ENCODE measurements at regions not wholly inside any gene's neighbourhood (a gene's known extent, or its start where the extent isn't known, plus 50 kb on each side); places are given as distances from the start of the nearest gene placed in this dataset.

GRCh38 chr22:48507171-48507570 lies 1320.5 kb downstream of the BRD1 start:
- Histone ChIP-seq H3K27ac (no peak overlapping the region), H3K9me3 (no peaks in the 10 kb centered on the region), H3K4me3 (no peak overlapping the region), H3K27me3 (peaks cover 0 to 33% (median 7%) of the 10 kb centered on the region in 9 donors), H3K4me1 (no peaks in the 10 kb centered on the region), H3K36me3 (no peaks in the 10 kb centered on the region)
- DNase-seq = no peak
- WGBS, 4 donors = 72 to 82% (median 80%) methylated on average over 9 of the region's 9 CpGs
- no peak for TF ChIP-seq CTCF (IDR thresholded peaks at IDR 0.05)
- TF ChIP-seq POLR2A (IDR thresholded peaks at IDR 0.05) = no peak
- intact Hi-C loops (cut with DNase I) = no loop called here
- no peak for ATAC-seq

DNA sequence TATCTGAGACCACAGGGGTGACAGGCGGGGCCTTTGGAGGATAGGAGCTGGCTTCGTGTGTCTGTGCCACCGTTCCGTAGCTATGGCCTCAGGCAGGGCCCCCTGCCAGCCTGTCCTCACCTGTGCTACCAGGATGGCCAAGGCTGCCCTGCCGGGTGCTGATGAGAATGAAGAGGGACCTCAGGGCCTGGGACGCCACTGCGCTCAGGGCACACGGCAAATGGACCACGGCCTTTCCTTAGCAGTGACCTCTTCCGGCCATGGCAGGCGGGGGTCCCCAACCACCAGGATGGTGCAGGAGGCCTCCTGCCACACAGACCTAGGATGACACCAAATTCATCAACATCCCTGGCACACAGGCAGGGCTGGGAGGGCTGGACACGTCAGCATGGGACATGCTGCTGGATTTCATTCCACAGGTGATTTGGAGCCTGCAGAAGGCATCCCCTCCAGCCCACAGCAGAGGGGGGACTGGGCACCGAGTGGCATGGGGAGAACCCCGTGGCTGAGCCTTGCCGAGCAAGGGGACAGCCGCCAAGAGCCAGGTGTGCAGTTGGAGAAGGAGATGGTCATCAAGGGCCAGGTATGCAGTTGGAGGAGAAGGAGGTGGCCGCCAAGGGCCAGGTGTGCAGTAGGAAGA lies 1321.0 kb downstream of the BRD1 start:
- Histone ChIP-seq H3K27ac (no peak overlapping the region), H3K36me3 (no peaks in the 10 kb centered on the region), H3K4me1 (no peaks in the 10 kb centered on the region), H3K4me3 (no peak overlapping the region), H3K9me3 (no peaks in the 10 kb centered on the region), H3K27me3 (peaks cover 0 to 33% (median 7%) of the 10 kb centered on the region in 9 donors)
- ATAC-seq = no peak
- 80 to 91% (median 85%) methylated on average over 10 to 17 of the region's 17 CpGs for WGBS, 4 donors
- intact Hi-C loops (cut with DNase I) = no loop called here
- no peak for DNase-seq
- TF ChIP-seq CTCF (IDR thresholded peaks at IDR 0.05) (no peak), POLR2A (IDR thresholded peaks at IDR 0.05) (no peak)

- no peak overlapping the region for H3K27ac ChIP-seq
- H3K36me3 ChIP-seq = no peaks in the 10 kb centered on the region
- intact Hi-C loops (cut with DNase I) = no loop called here
- no peak for TF ChIP-seq POLR2A (IDR thresholded peaks at IDR 0.05)
- ATAC-seq (no peak), DNase-seq (no peak)
- no peaks in the 10 kb centered on the region for H3K9me3 ChIP-seq
- H3K27me3 ChIP-seq = peaks cover 0 to 38% (median 10%) of the 10 kb centered on the region in 9 donors
- no peaks in the 10 kb centered on the region for H3K4me1 ChIP-seq
- H3K4me3 ChIP-seq = no peak overlapping the region
- WGBS, 4 donors = 70 to 78% (median 72%) methylated on average over 6 to 8 of the region's 8 CpGs
These were observed 1321.8 kb downstream of the BRD1 start for GRCh38 chr22:48505891-48506290.

- ATAC-seq (no peak), DNase-seq (peak in 2 of 5 donors; percentile 7 to 48)
- intact Hi-C loops (cut with DNase I) = no loop called here
- H3K36me3 ChIP-seq = no peaks in the 10 kb centered on the region
- H3K4me3 ChIP-seq = no peak overlapping the region
- 40 to 47% (median 46%) methylated on average over 6 to 7 of the region's 7 CpGs for WGBS, 4 donors
- TF ChIP-seq POLR2A (IDR thresholded peaks at IDR 0.05) = no peak
- TF ChIP-seq CTCF (IDR thresholded peaks at IDR 0.05) = no peak
- H3K27me3 ChIP-seq = peaks cover 0 to 46% (median 10%) of the 10 kb centered on the region in 9 donors
- H3K4me1 ChIP-seq = no peaks in the 10 kb centered on the region
- H3K9me3 ChIP-seq = no peaks in the 10 kb centered on the region
- H3K27ac ChIP-seq = no peak overlapping the region
These were observed 1323.0 kb downstream of the BRD1 start for GRCh38 chr22:48504519-48505140.

All from heart left ventricle (tissue), 16 donors.